H7 (cell line): ENCODE measurements at regions not wholly inside any gene's neighbourhood (a gene's known extent, or its start where the extent isn't known, plus 50 kb on each side); places are given as distances from the start of the nearest gene placed in this dataset.
"Not testable (repeated sequence)": the region's sequence is repeated elsewhere in the genome, so short reads cannot be mapped to it uniquely, and the experiment has no call there.

ENCODE experiments used
- DNase-seq: peaks from one replicate; pipeline ENCODE4 v3.0.0; 2012
- H3K27me3 ChIP-seq: 2 replicates; pipeline ENCODE4 v1.6.0; 2011; ENCODE audit warnings: mild to moderate bottlenecking, low read length; ENCODE audit not compliant: control insufficient read depth, insufficient read depth
- H3K36me3 ChIP-seq: replicated peaks from 2 replicates; pipeline ENCODE4 v1.5.1; 2011; ENCODE audit warnings: low read length; ENCODE audit not compliant: control insufficient read depth, insufficient read depth
- H3K4me3 ChIP-seq: 2 replicates; pipeline ENCODE4 v1.5.1; 2011; ENCODE audit warnings: low read depth, mild to moderate bottlenecking, control low read depth, low read length, moderate library complexity; ENCODE audit not compliant: insufficient read depth

- Histone ChIP-seq H3K36me3 (no peaks in the 10 kb centered on the region), H3K27me3 (no peaks in the 10 kb centered on the region), H3K4me3 (no peak overlapping the region)
- DNase-seq: no peak
These were observed 109.5 kb upstream of the ZEB1 start for GRCh38 chr10:31209478-31209877.

GRCh38 chr10:31210190-31210589 lies 108.8 kb upstream of the ZEB1 start:
- Histone ChIP-seq H3K36me3 (no peaks in the 10 kb centered on the region), H3K27me3 (no peaks in the 10 kb centered on the region), H3K4me3 (no peak overlapping the region)
- DNase-seq: no peak

DNA sequence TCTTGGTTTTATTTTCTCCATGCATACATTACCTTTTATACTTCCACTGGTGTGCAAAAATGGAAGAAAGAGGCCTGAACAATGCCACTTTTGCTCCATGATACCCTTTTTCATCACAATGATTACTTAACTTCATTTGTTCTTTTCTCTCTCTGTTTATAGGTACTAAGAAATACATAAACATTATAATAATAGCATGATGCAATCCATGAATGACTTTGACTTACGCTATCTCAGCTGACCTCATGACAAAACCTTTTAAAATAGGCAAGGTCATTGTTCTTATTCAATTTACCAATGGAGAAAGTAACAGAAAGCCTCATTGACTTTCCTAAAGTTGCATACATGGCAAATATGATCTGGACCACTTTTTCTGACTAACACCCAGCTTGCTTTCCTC lies 105.1 kb upstream of the ZEB1 start:
- Histone ChIP-seq H3K36me3 (no peaks in the 10 kb centered on the region), H3K4me3 (no peak overlapping the region), H3K27me3 (no peaks in the 10 kb centered on the region)
- DNase-seq: no peak

GRCh38 chr10:31215052-31215451 lies 104.0 kb upstream of the ZEB1 start:
- H3K4me3 ChIP-seq: no peak overlapping the region
- H3K36me3 ChIP-seq: no peaks in the 10 kb centered on the region
- DNase-seq: no peak
- no peaks in the 10 kb centered on the region for H3K27me3 ChIP-seq

DNA sequence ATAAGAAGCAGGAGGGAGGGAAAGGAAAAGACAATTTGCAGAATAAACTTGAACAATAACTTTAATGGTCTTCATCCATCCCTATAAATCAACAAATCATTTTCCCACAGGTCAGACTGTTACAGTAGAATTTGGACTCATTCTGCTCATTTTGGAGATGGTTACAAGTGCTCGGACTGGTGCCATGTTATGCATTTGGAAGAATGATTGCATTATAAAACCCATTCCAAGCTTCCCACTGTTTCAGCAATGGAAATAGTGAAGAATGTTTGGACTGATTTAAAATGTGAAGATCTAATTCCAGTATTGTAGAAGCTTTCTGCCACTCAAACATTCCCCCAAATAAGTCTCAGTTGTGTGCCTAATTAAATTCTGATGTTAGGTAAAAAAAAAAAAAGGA lies 99.7 kb upstream of the ZEB1 start:
- H3K4me3 ChIP-seq: no peak overlapping the region
- no peaks in the 10 kb centered on the region for H3K36me3 ChIP-seq
- no peak for DNase-seq
- H3K27me3 ChIP-seq: no peaks in the 10 kb centered on the region

- not testable (repeated sequence) for H3K36me3 ChIP-seq, H3K4me3 ChIP-seq, DNase-seq, H3K27me3 ChIP-seq
These were observed 90.2 kb upstream of the ZEB1 start for GRCh38 chr10:31228780-31229179.

- Histone ChIP-seq H3K36me3 (no peaks in the 10 kb centered on the region), H3K4me3 (no peak overlapping the region), H3K27me3 (no peaks in the 10 kb centered on the region)
- DNase-seq: no peak
These were observed 79.1 kb upstream of the ZEB1 start for GRCh38 chr10:31239961-31240360.

DNA sequence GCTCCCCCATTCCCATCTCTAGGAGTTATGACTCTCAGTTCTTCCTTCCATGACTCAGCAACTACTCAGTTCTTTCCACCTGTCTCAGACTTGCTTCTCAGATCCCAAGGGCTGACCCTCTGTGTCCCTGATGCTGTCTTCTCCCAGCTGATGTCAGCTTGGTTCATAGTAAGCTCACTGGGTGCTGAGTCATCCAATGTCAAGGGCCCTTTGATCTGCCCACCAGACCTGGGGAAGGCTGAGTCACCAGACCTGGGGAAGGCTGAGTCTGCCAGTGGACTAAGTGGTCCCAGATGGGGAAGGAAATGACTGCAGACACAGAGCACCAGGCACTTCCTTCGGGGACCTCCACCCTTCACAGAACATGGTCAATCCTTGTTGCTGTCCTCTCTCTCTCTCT lies 76.1 kb upstream of the ZEB1 start:
- Histone ChIP-seq H3K36me3 (no peaks in the 10 kb centered on the region), H3K4me3 (no peak overlapping the region), H3K27me3 (no peaks in the 10 kb centered on the region)
- DNase-seq: no peak

DNA sequence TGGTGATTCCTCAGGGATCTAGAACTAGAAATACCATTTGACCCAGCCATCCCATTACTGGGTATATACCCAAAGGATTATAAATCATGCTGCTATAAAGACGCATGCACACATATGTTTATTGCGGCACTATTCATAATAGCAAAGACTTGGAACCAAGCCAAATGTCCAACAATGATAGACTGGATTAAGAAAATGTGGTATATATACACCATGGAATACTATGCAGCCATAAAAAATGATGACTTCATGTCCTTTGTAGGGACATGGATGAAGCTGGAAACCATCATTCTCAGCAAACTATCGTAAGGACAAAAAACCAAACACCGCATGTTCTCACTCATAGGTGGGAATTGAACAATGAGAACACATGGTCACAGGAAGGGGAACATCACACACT lies 67.9 kb upstream of the ZEB1 start:
- H3K27me3 ChIP-seq, H3K4me3 ChIP-seq, DNase-seq, H3K36me3 ChIP-seq: not testable (repeated sequence)

GRCh38 chr10:31253237-31253636 lies 65.8 kb upstream of the ZEB1 start:
- Histone ChIP-seq H3K27me3 (no peaks in the 10 kb centered on the region), H3K4me3 (no peak overlapping the region), H3K36me3 (no peaks in the 10 kb centered on the region)
- no peak for DNase-seq

DNA sequence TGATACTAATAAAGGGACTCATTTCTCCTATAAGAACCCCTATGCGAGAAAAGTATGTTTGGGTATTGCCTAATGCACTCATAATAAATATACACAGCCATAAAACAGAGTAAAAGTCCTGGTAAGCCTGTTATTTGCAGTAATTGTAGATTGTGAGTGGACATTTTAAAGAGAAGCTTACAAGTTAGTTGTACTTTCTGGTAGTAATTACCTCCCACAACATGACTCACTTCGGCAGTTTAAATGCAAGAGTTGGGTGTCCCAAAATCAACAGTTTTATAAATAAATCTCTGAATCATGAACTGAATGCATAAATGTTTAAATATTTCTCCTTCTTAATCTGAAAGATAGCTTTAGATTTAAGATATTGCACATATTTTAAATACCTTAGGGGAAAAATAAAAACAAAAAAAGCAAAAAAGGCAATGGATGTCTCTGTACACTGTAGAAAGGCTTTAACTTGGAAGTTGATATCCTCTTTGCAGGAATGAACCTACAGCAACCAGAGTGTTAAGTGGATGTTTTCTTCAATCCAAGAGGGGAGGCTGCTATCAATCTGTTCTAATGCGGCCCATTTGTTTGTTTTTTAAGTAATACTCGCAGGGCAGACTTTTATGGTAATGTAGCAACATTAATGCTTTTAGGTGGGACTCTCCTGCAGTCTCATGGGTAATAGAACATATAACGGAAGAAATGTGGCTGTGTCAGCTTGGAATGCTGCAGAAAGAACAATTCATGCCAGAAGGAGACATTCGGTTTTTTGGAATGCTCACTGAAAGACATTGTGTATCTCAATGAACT lies 57.3 kb upstream of the ZEB1 start:
- no peak for DNase-seq
- Histone ChIP-seq H3K36me3 (no peaks in the 10 kb centered on the region), H3K4me3 (no peak overlapping the region), H3K27me3 (no peaks in the 10 kb centered on the region)

DNA sequence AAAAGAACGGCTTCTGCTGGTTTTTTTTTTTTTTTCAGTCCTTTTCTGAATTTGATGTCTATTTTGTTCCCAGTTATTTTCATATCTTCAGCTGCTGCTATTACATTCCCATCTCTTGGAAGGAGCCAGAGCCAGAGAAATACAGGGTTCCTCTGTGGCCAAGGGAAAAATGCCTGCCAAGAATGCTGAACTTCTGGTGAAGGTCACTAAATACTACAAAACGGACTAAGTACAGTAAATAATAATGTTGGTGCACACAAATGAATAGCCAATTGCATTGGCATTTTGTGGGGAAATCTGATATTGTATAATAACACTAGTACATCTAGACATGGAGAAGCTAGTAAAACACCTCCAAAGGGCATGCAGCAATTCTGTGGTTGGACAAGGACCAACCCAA lies 56.3 kb upstream of the ZEB1 start:
- Histone ChIP-seq H3K27me3 (no peaks in the 10 kb centered on the region), H3K4me3 (no peak overlapping the region), H3K36me3 (no peaks in the 10 kb centered on the region)
- no peak for DNase-seq

DNA sequence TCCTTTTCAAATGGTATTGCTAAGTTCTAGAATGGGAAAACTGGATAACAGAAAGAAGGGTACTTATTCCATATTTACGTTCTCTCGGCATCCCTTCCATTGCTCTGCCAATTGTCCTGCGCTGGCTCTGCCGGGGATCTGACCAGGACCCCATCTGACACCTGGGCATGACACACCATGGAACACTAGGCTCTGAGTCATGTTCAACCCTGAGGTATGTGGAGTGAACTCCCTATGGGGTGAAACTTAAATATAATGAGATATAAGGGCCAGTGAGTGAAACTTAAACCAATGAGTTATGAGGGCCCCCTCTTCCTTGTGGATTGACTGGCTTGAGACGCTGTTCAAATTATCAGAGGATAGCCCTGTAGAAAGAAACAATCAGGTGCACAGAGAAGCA lies 55.1 kb upstream of the ZEB1 start:
- Histone ChIP-seq H3K27me3 (no peaks in the 10 kb centered on the region), H3K4me3 (no peak overlapping the region), H3K36me3 (no peaks in the 10 kb centered on the region)
- DNase-seq: no peak

GRCh38 chr10:31268444-31269303 lies 50.3 kb upstream of the ZEB1 start:
- Histone ChIP-seq H3K36me3 (no peaks in the 10 kb centered on the region), H3K4me3 (no peak overlapping the region), H3K27me3 (no peaks in the 10 kb centered on the region)
- DNase-seq: no peak
